Progenitor cell of endocrine pancreas (in vitro differentiated cells): ENCODE measurements at regions not wholly inside any gene's neighbourhood (a gene's known extent, or its start where the extent isn't known, plus 50 kb on each side); places are given as distances from the start of the nearest gene placed in this dataset.
A peak's percentile ranks its signal among the peaks of the same experiment; 100 is the strongest.

Source experiments
- DNase-seq: peaks from one replicate; pipeline ENCODE4 v3.0.0; 2021; ENCODE audit warnings: low spot score; ENCODE audit not compliant: unreplicated experiment
- H3K27ac Mint-ChIP-seq: 2 replicates; pipeline ENCODE4 v1.8.0; 2021; ENCODE audit warnings: mild to moderate bottlenecking, moderate library complexity, mixed read lengths
- H3K27me3 Mint-ChIP-seq: 2 replicates; pipeline ENCODE4 v1.8.0; 2021; ENCODE audit warnings: mixed read lengths
- H3K36me3 Mint-ChIP-seq: 2 replicates; pipeline ENCODE4 v1.8.0; 2022; ENCODE audit warnings: mixed read lengths; ENCODE audit not compliant: insufficient read depth
- H3K4me1 Mint-ChIP-seq: 2 replicates; pipeline ENCODE4 v1.8.0; 2021; ENCODE audit warnings: low read depth, mixed read lengths
- H3K4me3 Mint-ChIP-seq: 2 replicates; pipeline ENCODE4 v1.8.0; 2021; ENCODE audit warnings: low read depth, mild to moderate bottlenecking, moderate library complexity, mixed read lengths
- H3K9me3 Mint-ChIP-seq: 2 replicates; pipeline ENCODE4 v1.8.0; 2021; ENCODE audit warnings: low read depth, mixed read lengths
- CTCF ChIP-seq: fragments of 200-600 bp; sonication (generic); IDR thresholded peaks from one replicate; pipeline ENCODE4 v1.5.0; 2021; ENCODE audit warnings: antibody characterized with exemption, mild to moderate bottlenecking; ENCODE audit not compliant: unreplicated experiment

- H3K9me3 Mint-ChIP-seq = peaks cover 20% of the 10 kb centered on the region
- no peak for DNase-seq
- no peak for TF ChIP-seq CTCF
- H3K4me3 Mint-ChIP-seq = no peak overlapping the region
- no peak overlapping the region for H3K27ac Mint-ChIP-seq
- peaks cover 8% of the 10 kb centered on the region for H3K36me3 Mint-ChIP-seq
- peaks cover 2% of the 10 kb centered on the region for H3K4me1 Mint-ChIP-seq
- H3K27me3 Mint-ChIP-seq = no peaks in the 10 kb centered on the region
Measured at GRCh38 chr5:82374637-82375036, 96.5 kb upstream of the RPS23 start.

- peaks cover 21% of the 10 kb centered on the region for H3K4me1 Mint-ChIP-seq
- no peak for DNase-seq
- no peak overlapping the region for H3K27ac Mint-ChIP-seq
- TF ChIP-seq CTCF = no peak
- no peak overlapping the region for H3K4me3 Mint-ChIP-seq
- H3K36me3 Mint-ChIP-seq = no peaks in the 10 kb centered on the region
- H3K9me3 Mint-ChIP-seq = peaks cover 5% of the 10 kb centered on the region
- peaks cover 5% of the 10 kb centered on the region for H3K27me3 Mint-ChIP-seq
Measured at GRCh38 chr5:82367930-82368329, 89.8 kb upstream of the RPS23 start.

GRCh38 chr5:82365744-82366228, 87.6 kb upstream of the RPS23 start:
- no peak overlapping the region for H3K4me3 Mint-ChIP-seq
- peaks cover 11% of the 10 kb centered on the region for H3K27me3 Mint-ChIP-seq
- H3K4me1 Mint-ChIP-seq = peaks cover 25% of the 10 kb centered on the region
- no peak for TF ChIP-seq CTCF
- peaks cover 3% of the 10 kb centered on the region for H3K9me3 Mint-ChIP-seq
- DNase-seq = no peak
- no peaks in the 10 kb centered on the region for H3K36me3 Mint-ChIP-seq
- H3K27ac Mint-ChIP-seq = no peak overlapping the region

GRCh38 chr5:82365026-82365425, 86.9 kb upstream of the RPS23 start:
- H3K27ac Mint-ChIP-seq = peak overlapping the region; percentile 65
- H3K4me1 Mint-ChIP-seq = peaks cover 33% of the 10 kb centered on the region
- H3K36me3 Mint-ChIP-seq = no peaks in the 10 kb centered on the region
- no peak overlapping the region for H3K4me3 Mint-ChIP-seq
- H3K27me3 Mint-ChIP-seq = peaks cover 11% of the 10 kb centered on the region
- H3K9me3 Mint-ChIP-seq = peaks cover 3% of the 10 kb centered on the region
- DNase-seq = no peak
- TF ChIP-seq CTCF = no peak

GRCh38 chr5:82364497-82364896, 86.3 kb upstream of the RPS23 start:
- peaks cover 3% of the 10 kb centered on the region for H3K9me3 Mint-ChIP-seq

More at GRCh38 chr5:82364497-82364896, 86.3 kb upstream of the RPS23 start:
- no peak overlapping the region for H3K4me3 Mint-ChIP-seq
- peaks cover 11% of the 10 kb centered on the region for H3K27me3 Mint-ChIP-seq
- no peaks in the 10 kb centered on the region for H3K36me3 Mint-ChIP-seq
- H3K4me1 Mint-ChIP-seq = peaks cover 38% of the 10 kb centered on the region
- peak overlapping the region; percentile 39 for H3K27ac Mint-ChIP-seq
- DNase-seq = no peak
- TF ChIP-seq CTCF = peak; percentile 51
